CD4-positive, alpha-beta T cell treated with Interleukin-4 for 1 hour (primary cell): ENCODE measurements at regions not wholly inside any gene's neighbourhood (a gene's known extent, or its start where the extent isn't known, plus 50 kb on each side); places are given as distances from the start of the nearest gene placed in this dataset.

Source experiments
- DNase-seq, 2 donors: peaks; one replicate each; pipeline ENCODE4 v3.0.0-alpha.2; 2020 to 2022

- no peak for DNase-seq
These were observed 215.3 kb upstream of the TOPAZ1 start for GRCh38 chr3:44026220-44026865.

GRCh38 chr3:44029100-44029499 lies 212.6 kb upstream of the TOPAZ1 start:
- no peak for DNase-seq

GRCh38 chr3:44030285-44030684 lies 211.4 kb upstream of the TOPAZ1 start:
- no peak for DNase-seq

- DNase-seq = no peak
These were observed 210.9 kb upstream of the TOPAZ1 start for GRCh38 chr3:44030687-44031305.

GRCh38 chr3:44031387-44032380 lies 210.0 kb upstream of the TOPAZ1 start:
- DNase-seq = no peak

GRCh38 chr3:44032487-44032886 lies 209.2 kb upstream of the TOPAZ1 start:
- no peak for DNase-seq

GRCh38 chr3:44033123-44033522 lies 208.6 kb upstream of the TOPAZ1 start:
- DNase-seq = no peak

- no peak for DNase-seq
These were observed 204.8 kb upstream of the TOPAZ1 start for GRCh38 chr3:44036850-44037249.

- no peak for DNase-seq
These were observed 202.7 kb upstream of the TOPAZ1 start for GRCh38 chr3:44039006-44039405.

GRCh38 chr3:44041726-44042125 lies 200.0 kb upstream of the TOPAZ1 start:
- DNase-seq = no peak

- DNase-seq = no peak
These were observed 198.9 kb upstream of the TOPAZ1 start for GRCh38 chr3:44042772-44043171.

GRCh38 chr3:44045476-44046275 lies 196.0 kb upstream of the TOPAZ1 start:
- DNase-seq = peak; percentile 14 to 82

GRCh38 chr3:44047796-44048195 lies 193.9 kb upstream of the TOPAZ1 start:
- DNase-seq = no peak

GRCh38 chr3:44048196-44048924 lies 193.3 kb upstream of the TOPAZ1 start:
- DNase-seq = no peak

GRCh38 chr3:44048949-44049348 lies 192.7 kb upstream of the TOPAZ1 start:
- no peak for DNase-seq

- no peak for DNase-seq
These were observed 191.6 kb upstream of the TOPAZ1 start for GRCh38 chr3:44050101-44050500.

- DNase-seq = no peak
These were observed 190.8 kb upstream of the TOPAZ1 start for GRCh38 chr3:44050867-44051266.

- DNase-seq = no peak
These were observed 185.7 kb upstream of the TOPAZ1 start for GRCh38 chr3:44055951-44056350.

GRCh38 chr3:44056446-44057240 lies 185.0 kb upstream of the TOPAZ1 start:
- no peak for DNase-seq

GRCh38 chr3:44058022-44058867 lies 183.4 kb upstream of the TOPAZ1 start:
- DNase-seq = peak; percentile 2 to 53
